PFSK-1 (cell line): ENCODE measurements at regions not wholly inside any gene's neighbourhood (a gene's known extent, or its start where the extent isn't known, plus 50 kb on each side); places are given as distances from the start of the nearest gene placed in this dataset.

Source experiments
- POLR2AphosphoS5 ChIP-seq: IDR thresholded peaks from 2 replicates; pipeline ENCODE4 v1.6.1; 2012; ENCODE audit warnings: low read depth, mild to moderate bottlenecking, control low read depth, low read length, moderate library complexity
- TAF1 ChIP-seq: IDR thresholded peaks from 2 replicates; pipeline ENCODE4 v1.6.1; 2012; ENCODE audit warnings: low read length, control low read depth, borderline replicate concordance; ENCODE audit not compliant: insufficient read depth
- TF ChIP-seq, protein P1 (sequence below), 2 experiments: IDR thresholded peaks; 2 replicates each; pipeline versions ENCODE4 v1.6.1 to v1.8.0; 2011 to 2012; ENCODE audit warnings: low read depth in 2 of 2, low read length in 2 of 2, control low read depth in 1 of 2, inconsistent platforms in 1 of 2, mild to moderate bottlenecking in 1 of 2, moderate library complexity in 1 of 2; ENCODE audit not compliant: insufficient read depth in 1 of 2

DNA sequence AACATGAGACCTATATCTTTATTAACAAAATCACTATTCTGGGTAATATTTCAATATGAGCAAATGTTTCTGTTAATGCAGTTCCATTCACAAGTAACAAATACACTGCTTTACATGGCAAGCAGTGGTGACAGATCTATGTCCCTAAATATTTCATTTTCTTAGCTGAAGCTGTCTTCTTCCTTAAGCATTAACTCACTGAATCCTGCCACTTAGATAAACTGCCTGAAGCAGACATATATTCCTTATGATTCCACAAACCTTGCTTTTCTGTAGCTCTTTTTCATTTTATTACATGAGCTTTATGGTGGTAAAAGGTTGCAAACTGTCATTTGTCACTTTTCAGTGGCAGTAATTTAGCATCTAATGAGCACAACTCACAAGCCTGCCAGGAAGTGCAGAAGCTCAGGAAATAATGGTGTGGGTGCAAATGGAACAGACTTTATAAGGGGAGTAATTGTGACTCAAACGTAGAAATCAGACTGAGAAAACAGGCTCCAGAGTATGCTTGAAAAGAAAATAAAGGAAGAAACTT lies 217.2 kb downstream of the XPNPEP1 start:
- TF ChIP-seq, protein P1, sequence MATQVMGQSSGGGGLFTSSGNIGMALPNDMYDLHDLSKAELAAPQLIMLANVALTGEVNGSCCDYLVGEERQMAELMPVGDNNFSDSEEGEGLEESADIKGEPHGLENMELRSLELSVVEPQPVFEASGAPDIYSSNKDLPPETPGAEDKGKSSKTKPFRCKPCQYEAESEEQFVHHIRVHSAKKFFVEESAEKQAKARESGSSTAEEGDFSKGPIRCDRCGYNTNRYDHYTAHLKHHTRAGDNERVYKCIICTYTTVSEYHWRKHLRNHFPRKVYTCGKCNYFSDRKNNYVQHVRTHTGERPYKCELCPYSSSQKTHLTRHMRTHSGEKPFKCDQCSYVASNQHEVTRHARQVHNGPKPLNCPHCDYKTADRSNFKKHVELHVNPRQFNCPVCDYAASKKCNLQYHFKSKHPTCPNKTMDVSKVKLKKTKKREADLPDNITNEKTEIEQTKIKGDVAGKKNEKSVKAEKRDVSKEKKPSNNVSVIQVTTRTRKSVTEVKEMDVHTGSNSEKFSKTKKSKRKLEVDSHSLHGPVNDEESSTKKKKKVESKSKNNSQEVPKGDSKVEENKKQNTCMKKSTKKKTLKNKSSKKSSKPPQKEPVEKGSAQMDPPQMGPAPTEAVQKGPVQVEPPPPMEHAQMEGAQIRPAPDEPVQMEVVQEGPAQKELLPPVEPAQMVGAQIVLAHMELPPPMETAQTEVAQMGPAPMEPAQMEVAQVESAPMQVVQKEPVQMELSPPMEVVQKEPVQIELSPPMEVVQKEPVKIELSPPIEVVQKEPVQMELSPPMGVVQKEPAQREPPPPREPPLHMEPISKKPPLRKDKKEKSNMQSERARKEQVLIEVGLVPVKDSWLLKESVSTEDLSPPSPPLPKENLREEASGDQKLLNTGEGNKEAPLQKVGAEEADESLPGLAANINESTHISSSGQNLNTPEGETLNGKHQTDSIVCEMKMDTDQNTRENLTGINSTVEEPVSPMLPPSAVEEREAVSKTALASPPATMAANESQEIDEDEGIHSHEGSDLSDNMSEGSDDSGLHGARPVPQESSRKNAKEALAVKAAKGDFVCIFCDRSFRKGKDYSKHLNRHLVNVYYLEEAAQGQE (IDR thresholded peaks at IDR 0.05; ENCODE audit: insufficient read depth in 1 of 2, low read depth in 2 of 2, low read length in 2 of 2): no peak
- no peak for TF ChIP-seq POLR2AphosphoS5
- TF ChIP-seq TAF1: no peak
